Large intestine (tissue), 3 donors: ENCODE measurements at regions not wholly inside any gene's neighbourhood (a gene's known extent, or its start where the extent isn't known, plus 50 kb on each side); places are given as distances from the start of the nearest gene placed in this dataset.
"Not testable (repeated sequence)": the region's sequence is repeated elsewhere in the genome, so short reads cannot be mapped to it uniquely, and the experiment has no call there.

Source experiments
- DNase-seq, 2 donors: peaks; one replicate each; pipeline versions ENCODE4 v3.0.0 to v3.0.0-alpha.2; 2013
- H3K27ac ChIP-seq: one replicate; pipeline ENCODE4 v1.5.1; 2013; ENCODE audit warnings: low read length
- H3K27me3 ChIP-seq: 2 replicates; pipeline ENCODE4 v1.6.1; 2013; ENCODE audit warnings: low read length; ENCODE audit not compliant: control insufficient read depth, insufficient read depth
- H3K36me3 ChIP-seq: 2 replicates; pipeline ENCODE4 v1.6.1; 2013; ENCODE audit warnings: low read length; ENCODE audit not compliant: control insufficient read depth, insufficient read depth
- H3K4me1 ChIP-seq: one replicate; pipeline ENCODE4 v1.6.1; 2013; ENCODE audit warnings: low read length; ENCODE audit not compliant: control insufficient read depth, insufficient read depth
- H3K4me3 ChIP-seq: one replicate; pipeline ENCODE4 v1.5.1; 2013; ENCODE audit warnings: low read length
- H3K9me3 ChIP-seq: one replicate; pipeline ENCODE4 v1.6.1; 2013; ENCODE audit warnings: mild to moderate bottlenecking, low read depth, low read length, moderate library complexity; ENCODE audit not compliant: control insufficient read depth
- WGBS: methylation state at CpG from one replicate; pipeline ENCODE4 v1.1.5; 2013; ENCODE audit warnings: low lambda C conversion rate; ENCODE audit not compliant: insufficient coverage; 5-methylcytosine and 5-hydroxymethylcytosine counted together

DNA sequence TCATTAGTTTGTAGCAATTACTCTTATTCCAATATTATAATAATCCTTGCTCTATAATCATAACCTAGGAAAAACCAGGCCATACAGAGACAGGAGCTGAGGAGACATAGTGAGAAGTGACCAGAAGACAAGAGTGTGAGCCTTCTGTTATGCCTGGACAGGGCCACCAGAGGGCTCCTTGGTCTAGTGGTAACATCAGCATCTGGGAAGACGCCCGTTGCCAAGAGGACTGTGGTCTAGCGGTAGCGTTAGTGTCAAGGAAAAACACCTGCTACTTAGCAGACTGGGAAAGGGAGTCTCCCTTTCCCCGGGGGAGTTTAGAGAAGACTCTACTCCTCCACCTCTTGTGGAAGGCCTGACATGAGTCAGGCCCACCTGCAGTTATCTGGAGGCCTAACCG lies 97.0 kb downstream of the F11 start:
- not testable (repeated sequence) for H3K27ac ChIP-seq, H3K4me1 ChIP-seq, H3K4me3 ChIP-seq, H3K27me3 ChIP-seq, H3K36me3 ChIP-seq, DNase-seq, H3K9me3 ChIP-seq
- no CpG with 5 or more reads among the region's 6 CpGs for WGBS

DNA sequence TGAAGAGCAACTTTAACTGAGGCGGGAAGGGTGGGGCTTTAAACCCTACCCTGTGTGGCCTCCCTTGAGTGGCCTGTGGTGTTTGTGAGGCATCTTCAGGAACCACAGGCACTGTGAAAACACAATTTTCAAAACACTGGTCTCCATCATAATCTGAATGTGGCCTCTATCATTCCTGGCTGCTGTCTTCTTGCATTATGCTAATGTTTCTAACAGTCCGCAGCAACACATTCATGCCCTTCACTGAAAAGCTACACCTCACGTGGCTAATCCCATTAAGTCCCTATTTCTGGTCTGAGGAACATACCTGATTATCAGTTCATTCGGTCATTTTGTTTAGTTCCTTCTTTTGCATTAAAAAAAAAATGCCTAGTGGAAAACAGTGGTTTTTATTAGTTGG lies 94.6 kb downstream of the F11 start:
- H3K27ac ChIP-seq, result no peak overlapping the region
- WGBS, result 100% methylated on average over 1 of the region's 4 CpGs
- no peaks in the 10 kb centered on the region for H3K4me1 ChIP-seq
- no peak overlapping the region for H3K4me3 ChIP-seq
- H3K36me3 ChIP-seq, result no peaks in the 10 kb centered on the region
- no peak for DNase-seq
- H3K27me3 ChIP-seq, result no peaks in the 10 kb centered on the region
- peaks cover 7% of the 10 kb centered on the region for H3K9me3 ChIP-seq

DNA sequence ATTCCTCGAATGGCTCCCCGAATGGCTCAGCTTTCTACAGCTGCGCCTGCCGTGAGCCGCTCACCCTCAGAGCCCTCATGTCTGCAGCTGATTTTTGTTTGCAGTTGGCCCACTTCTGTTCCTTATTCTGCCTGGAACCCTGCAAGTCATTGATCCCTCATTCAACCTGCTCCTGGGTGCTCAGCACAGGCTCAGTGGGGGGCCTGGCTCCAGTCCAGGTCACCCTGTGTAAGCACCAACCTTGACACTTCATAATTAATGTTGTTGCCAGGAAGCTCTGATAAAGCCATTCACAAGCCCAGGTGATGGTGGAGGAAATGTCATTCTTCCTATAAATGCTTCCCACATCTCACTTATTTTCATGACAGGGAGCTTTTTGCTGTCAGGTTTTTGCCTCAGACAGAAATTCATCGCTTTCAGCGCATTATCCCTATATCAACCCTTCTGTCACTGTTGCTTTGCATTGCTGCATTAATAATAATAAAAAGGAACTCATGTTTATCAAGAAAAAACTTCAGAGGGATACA lies 85.7 kb downstream of the F11 start:
- WGBS, result 87% methylated on average over 6 of the region's 7 CpGs
- Histone ChIP-seq H3K36me3 (no peaks in the 10 kb centered on the region), H3K27ac (no peak overlapping the region), H3K27me3 (no peaks in the 10 kb centered on the region), H3K4me3 (no peak overlapping the region), H3K4me1 (no peaks in the 10 kb centered on the region), H3K9me3 (no peaks in the 10 kb centered on the region)
- DNase-seq, result no peak

DNA sequence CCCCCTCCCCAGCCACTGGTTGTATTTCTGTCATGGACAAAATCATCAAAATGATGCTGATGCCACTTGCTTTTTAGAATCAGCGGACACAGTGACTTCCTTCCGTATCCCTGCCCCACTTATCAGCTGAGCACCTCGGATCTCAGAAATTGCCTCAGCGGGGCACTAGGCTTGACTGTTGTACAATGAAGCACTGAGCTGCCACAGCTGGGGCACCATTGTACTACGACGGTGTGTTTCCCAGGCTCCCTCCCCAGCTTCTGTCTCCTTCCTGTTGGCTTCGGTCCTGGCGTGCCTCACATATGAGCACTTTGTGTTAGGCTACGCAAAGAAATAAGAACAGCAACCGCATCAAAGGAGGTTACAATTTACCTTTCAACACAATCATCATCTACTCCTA lies 82.4 kb downstream of the F11 start:
- H3K27ac ChIP-seq, result no peak overlapping the region
- H3K4me3 ChIP-seq, result no peak overlapping the region
- no peaks in the 10 kb centered on the region for H3K27me3 ChIP-seq
- WGBS, result 93% methylated on average over 3 of the region's 10 CpGs
- no peaks in the 10 kb centered on the region for H3K9me3 ChIP-seq
- DNase-seq, result no peak
- no peaks in the 10 kb centered on the region for H3K4me1 ChIP-seq
- no peaks in the 10 kb centered on the region for H3K36me3 ChIP-seq

DNA sequence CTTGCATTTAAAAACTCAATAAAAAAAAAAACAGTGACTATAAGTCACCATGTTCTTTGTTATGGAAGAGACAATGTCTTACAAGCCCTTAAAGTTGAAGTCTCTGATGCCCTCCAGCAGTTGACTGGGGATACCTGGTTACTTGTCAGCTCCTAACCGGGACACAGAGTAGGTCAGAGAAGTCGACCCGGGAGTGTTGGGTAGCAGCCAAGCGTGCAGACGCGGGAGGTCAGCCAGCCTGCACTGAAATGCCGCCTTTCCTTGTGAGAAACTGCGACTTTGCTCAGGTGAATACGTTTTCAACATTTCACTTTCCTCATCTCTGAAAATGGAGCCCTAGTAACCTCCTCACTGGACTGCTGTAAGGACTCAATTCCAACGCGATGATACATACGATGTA lies 81.8 kb downstream of the F11 start:
- Histone ChIP-seq H3K27me3 (no peaks in the 10 kb centered on the region), H3K9me3 (no peaks in the 10 kb centered on the region), H3K36me3 (no peaks in the 10 kb centered on the region), H3K4me3 (no peak overlapping the region), H3K4me1 (no peaks in the 10 kb centered on the region), H3K27ac (no peak overlapping the region)
- 80% methylated on average over 1 of the region's 12 CpGs for WGBS
- DNase-seq, result no peak

DNA sequence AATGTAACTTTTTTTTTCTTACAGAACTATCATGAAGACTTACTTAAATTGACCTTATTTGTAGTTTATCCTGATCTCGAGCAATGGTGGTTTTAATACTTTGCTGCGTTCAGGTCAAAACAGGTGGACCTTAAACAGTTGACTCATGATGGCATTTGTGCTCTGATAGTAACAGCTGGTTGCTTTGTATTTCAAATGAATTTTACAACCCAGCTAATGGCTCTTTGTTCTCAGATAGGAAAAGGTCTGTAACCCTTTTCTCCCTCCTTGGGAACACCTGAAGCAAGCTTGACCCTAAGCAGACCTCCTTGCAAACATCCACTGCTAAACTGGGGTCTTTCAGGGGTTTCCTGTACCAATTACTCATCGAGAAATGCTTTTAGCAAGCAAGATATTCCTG lies 79.2 kb downstream of the F11 start:
- no peaks in the 10 kb centered on the region for H3K36me3 ChIP-seq
- H3K9me3 ChIP-seq, result no peaks in the 10 kb centered on the region
- H3K4me3 ChIP-seq, result no peak overlapping the region
- WGBS, result no CpG with 5 or more reads among the region's 3 CpGs
- H3K27ac ChIP-seq, result no peak overlapping the region
- peak in 1 of 2 donors; percentile 54 for DNase-seq
- no peaks in the 10 kb centered on the region for H3K4me1 ChIP-seq
- no peaks in the 10 kb centered on the region for H3K27me3 ChIP-seq

DNA sequence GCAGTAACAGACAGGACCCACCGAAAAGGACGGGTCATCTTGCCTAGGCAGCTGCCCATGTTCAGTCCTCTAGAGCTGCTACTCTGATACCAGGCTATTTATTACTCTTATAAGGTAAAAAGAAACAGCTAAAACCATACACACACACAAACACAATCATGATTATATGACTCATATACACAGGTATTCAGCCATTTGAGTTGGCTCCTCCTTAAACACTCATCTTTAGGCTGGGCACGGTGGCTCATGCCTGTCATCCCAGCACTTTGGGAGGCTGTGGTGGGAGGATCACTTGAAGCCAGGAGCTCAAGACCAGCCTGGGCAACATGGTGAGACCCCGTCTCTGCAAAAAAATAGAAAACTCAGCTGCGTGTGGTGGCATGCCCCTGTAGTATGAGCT lies 76.6 kb downstream of the F11 start:
- Histone ChIP-seq H3K9me3 (no peaks in the 10 kb centered on the region), H3K27ac (no peak overlapping the region), H3K4me3 (no peak overlapping the region), H3K36me3 (no peaks in the 10 kb centered on the region), H3K27me3 (no peaks in the 10 kb centered on the region), H3K4me1 (no peaks in the 10 kb centered on the region)
- WGBS, result no CpG with 5 or more reads among the region's 5 CpGs
- DNase-seq, result no peak

DNA sequence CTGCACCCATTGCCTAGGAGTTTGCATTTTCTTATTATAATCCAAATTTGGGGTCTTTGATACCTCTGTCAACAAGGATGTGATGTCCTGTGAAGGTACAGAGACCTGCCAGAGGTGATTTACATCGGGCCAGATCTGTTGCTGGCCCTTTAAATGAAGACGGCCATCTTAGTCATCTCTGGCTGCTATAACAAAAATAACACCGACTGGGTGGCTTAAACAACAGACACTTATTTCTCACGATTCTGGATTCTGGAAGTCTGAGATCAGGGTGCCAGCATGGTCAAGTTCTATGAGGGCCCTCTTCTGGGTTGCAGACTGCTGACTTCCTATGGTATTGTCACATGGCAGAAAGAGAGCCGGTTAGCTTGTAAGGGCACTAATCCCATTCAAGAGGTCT lies 75.7 kb downstream of the F11 start:
- no CpG with 5 or more reads among the region's 5 CpGs for WGBS
- Histone ChIP-seq H3K27me3 (no peaks in the 10 kb centered on the region), H3K36me3 (no peaks in the 10 kb centered on the region), H3K4me1 (no peaks in the 10 kb centered on the region), H3K4me3 (no peak overlapping the region), H3K27ac (no peak overlapping the region), H3K9me3 (no peaks in the 10 kb centered on the region)
- DNase-seq, result no peak
